ENCODE measurements at regions not wholly inside any gene's neighbourhood (a gene's known extent, or its start where the extent isn't known, plus 50 kb on each side); places are given as distances from the start of the nearest gene placed in this dataset.

DNA sequence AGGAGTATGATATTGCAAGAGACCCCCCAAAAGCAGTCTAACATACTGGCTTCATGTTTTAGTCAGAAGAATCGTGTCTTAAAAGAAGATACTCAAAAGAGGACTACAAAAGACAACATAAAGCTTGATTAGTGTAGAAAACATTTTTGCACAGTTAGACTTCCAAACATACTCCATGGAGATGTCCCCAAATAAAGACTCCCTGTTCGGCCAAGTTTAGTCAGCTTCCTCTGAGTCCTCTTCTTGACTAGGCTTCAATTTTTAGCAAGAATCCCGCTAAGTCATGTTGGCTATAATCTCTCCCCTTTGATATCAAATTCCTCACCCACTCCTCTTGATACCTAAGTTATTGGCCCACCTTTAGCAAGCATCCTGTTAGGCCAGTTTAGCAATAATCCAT lies 298.0 kb downstream of the RMST start:
- no peak overlapping the region for H3K4me3 ChIP-seq (ENCODE audit: low read depth, low read length)
- DNase-seq (ENCODE audit: low read depth, low spot score): no peak
- ChIA-PET CTCF (no interaction called here), POLR2A (no interaction called here)
- TF ChIP-seq, protein P1, sequence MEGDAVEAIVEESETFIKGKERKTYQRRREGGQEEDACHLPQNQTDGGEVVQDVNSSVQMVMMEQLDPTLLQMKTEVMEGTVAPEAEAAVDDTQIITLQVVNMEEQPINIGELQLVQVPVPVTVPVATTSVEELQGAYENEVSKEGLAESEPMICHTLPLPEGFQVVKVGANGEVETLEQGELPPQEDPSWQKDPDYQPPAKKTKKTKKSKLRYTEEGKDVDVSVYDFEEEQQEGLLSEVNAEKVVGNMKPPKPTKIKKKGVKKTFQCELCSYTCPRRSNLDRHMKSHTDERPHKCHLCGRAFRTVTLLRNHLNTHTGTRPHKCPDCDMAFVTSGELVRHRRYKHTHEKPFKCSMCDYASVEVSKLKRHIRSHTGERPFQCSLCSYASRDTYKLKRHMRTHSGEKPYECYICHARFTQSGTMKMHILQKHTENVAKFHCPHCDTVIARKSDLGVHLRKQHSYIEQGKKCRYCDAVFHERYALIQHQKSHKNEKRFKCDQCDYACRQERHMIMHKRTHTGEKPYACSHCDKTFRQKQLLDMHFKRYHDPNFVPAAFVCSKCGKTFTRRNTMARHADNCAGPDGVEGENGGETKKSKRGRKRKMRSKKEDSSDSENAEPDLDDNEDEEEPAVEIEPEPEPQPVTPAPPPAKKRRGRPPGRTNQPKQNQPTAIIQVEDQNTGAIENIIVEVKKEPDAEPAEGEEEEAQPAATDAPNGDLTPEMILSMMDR (IDR thresholded peaks at IDR 0.05; ENCODE audit: insufficient read depth, low read length, missing control alignments): no peak

DNA sequence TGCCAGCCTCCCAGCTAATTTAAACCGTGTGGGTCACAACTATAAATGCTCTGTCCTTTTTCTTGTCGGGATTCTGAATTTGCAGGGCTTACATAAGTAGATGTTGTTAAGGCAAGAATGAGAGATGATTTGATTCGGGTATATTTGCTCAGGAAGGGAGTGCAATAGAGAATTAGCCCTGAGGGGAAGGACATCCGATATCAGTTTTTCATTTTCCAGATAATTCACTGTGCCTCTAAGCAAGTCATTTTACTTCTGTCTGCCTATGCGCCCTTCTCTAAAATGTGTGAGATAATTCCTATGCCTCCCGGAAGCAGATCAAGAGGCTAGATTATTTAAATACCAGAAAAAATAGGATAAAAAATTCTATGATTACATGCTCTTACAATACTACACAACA lies 300.5 kb downstream of the RMST start:
- TF ChIP-seq, protein P1 (IDR thresholded peaks at IDR 0.05; ENCODE audit: insufficient read depth, low read length, missing control alignments): no peak
- POLR2A ChIA-PET: no interaction called here

DNA sequence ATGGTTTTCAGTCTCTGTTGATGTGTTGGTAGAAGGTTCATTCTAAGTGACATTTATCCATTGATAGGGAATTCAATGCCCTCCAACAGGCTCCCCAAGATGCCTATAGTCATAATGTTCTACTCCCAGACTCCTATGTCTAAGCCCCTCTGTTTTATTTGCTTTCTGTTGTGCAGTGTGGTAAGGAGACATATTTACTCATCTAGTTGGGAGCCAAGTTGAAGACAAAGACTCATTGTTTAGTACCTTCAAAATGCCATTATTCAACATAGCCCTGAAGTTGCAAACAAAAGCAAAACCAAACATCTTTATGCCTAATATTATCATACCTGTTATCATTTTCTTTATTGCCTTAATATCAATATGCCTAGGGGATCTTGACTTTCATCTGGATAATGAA lies 302.1 kb downstream of the RMST start:
- ChIA-PET POLR2A (no interaction called here), CTCF (no interaction called here)
- no peak overlapping the region for H3K4me3 ChIP-seq (ENCODE audit: low read depth, low read length)
- TF ChIP-seq, protein P1 (IDR thresholded peaks at IDR 0.05; ENCODE audit: insufficient read depth, low read length, missing control alignments): no peak
- DNase-seq (ENCODE audit: low read depth, low spot score): no peak

More for the DNA sequence above, 300.5 kb downstream of the RMST start:
- CTCF ChIA-PET: no interaction called here
- no peak for DNase-seq (ENCODE audit: low read depth, low spot score)
- no peak overlapping the region for H3K4me3 ChIP-seq (ENCODE audit: low read depth, low read length)

DNA sequence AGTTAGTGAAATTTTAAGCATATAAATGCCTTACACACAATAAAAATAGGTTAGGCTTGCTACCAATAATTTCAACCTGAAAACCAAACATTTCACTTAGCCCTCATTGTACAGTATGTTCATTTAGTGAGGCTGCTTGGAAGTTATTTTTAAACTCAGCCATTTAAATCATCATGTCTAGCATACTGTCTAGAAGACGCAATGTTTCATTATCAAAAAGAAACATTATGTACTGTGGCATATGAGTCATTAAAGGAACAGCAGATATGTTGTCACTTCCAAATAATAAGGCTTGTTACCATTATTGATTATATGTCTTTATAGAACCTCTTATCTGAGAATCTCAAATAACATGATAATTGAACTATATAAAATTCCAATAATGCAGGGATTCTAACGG lies 304.7 kb downstream of the RMST start:
- TF ChIP-seq, protein P1 (IDR thresholded peaks at IDR 0.05; ENCODE audit: insufficient read depth, low read length, missing control alignments): no peak
- POLR2A ChIA-PET: no interaction called here
- CTCF ChIA-PET: no interaction called here
- H3K4me3 ChIP-seq (ENCODE audit: low read depth, low read length): no peak overlapping the region
- DNase-seq (ENCODE audit: low read depth, low spot score): no peak

DNA sequence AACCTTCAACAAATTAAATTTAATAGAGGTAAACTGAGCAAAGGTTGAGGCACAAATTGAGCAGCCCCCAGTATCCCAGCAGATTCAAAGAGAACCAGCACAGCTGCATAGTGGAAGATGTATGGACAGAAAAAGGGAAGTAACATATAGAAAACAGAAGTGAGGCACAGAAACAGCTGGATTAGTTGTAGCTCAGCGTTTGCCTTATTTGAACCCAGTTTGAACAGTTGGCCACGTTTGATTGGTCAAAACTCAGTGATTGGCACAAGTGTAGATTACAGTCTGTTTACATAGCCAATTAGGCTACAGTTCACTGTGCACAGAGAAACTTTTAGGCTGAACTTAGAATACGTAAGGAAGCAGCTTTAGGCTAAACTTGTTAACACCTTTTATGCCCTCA lies 315.5 kb downstream of the RMST start:
- no peak overlapping the region for H3K4me3 ChIP-seq (ENCODE audit: low read depth, low read length)
- TF ChIP-seq, protein P1 (IDR thresholded peaks at IDR 0.05; ENCODE audit: insufficient read depth, low read length, missing control alignments): no peak
- no peak for DNase-seq (ENCODE audit: low read depth, low spot score)
- CTCF ChIA-PET: no interaction called here
- POLR2A ChIA-PET: no interaction called here

DNA sequence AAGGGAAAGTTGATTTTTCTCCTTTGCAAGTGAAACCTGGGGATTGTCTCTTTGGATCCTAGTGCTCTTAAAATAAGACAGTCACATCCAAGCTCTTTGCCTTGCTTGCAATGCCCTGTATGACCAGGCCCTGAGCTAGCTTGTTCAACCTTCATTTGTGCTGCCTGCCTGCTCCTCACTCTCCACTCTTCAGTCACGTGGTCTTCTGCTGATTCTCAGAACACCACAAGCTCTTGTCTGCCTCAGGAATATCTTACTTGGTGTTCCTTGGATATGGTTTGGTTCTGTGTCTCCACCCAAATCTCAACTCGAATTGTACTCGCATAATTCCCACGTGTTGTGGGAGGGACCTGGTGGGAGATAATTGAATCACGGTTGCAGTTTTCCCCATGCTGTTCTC lies 318.7 kb downstream of the RMST start:
- POLR2A ChIA-PET: no interaction called here
- TF ChIP-seq, protein P1 (IDR thresholded peaks at IDR 0.05; ENCODE audit: insufficient read depth, low read length, missing control alignments): no peak
- CTCF ChIA-PET: no interaction called here
- no peak for DNase-seq (ENCODE audit: low read depth, low spot score)
- no peak overlapping the region for H3K4me3 ChIP-seq (ENCODE audit: low read depth, low read length)

All from AG04449 (cell line).